ENCODE measurements at regions not wholly inside any gene's neighbourhood (a gene's known extent, or its start where the extent isn't known, plus 50 kb on each side); places are given as distances from the start of the nearest gene placed in this dataset.
"Not testable (repeated sequence)": the region's sequence is repeated elsewhere in the genome, so short reads cannot be mapped to it uniquely, and the experiment has no call there.

DNA sequence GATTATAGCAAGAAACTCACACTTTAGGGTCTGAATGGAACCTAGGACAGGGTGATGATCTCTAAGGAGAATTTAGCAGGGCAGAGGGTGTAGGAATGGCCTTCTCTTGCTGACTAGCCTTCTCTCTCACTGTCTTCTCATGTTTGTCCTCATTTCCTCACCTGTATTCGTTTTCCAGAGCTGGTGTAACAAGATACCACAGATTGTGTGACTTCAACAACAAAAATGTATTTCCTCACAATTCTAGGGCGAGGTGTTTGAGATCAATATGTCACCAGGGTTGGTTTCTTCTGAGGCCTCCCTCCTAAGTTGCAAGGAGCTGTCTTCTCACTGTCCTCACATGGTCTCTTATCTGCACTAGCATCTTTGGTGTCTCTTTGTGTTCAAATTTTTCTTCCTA lies 177.9 kb upstream of the C1orf87 start:
- H3K36me3 Mint-ChIP-seq (ENCODE audit: unreplicated experiment), result peaks cover 1% of the 10 kb centered on the region
- no peaks in the 10 kb centered on the region for H3K27me3 Mint-ChIP-seq (ENCODE audit: unreplicated experiment)
- no peak overlapping the region for H3K27ac Mint-ChIP-seq (ENCODE audit: unreplicated experiment)
- no peaks in the 10 kb centered on the region for H3K9me3 Mint-ChIP-seq (ENCODE audit: unreplicated experiment)
- TF ChIP-seq CTCF (IDR thresholded peaks at IDR 0.05; ENCODE audit: partially characterized antibody, unreplicated experiment), result no peak
- H3K4me3 Mint-ChIP-seq (ENCODE audit: unreplicated experiment), result no peak overlapping the region
- DNase-seq, result no peak
- no peaks in the 10 kb centered on the region for H3K4me1 Mint-ChIP-seq (ENCODE audit: low read depth, unreplicated experiment)

DNA sequence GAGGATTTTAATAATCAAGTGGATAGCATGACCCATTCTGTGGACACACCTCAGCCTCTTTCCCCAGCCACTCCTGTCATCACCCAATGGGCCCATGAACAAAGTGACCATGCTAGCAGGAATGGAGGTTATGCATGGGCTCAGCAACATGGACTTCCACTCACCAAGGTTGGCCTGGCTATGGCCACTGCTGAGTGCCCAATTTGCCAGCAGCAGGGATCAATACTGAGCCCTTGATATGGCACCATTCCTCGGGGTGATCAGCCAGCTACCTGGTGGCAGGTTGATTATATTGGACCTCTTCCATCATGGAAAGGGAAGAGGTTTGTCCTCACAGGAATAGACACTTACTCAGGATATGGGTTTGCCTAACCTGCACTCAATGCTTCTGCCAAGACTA lies 173.9 kb upstream of the C1orf87 start:
- H3K36me3 Mint-ChIP-seq (ENCODE audit: unreplicated experiment); DNase-seq; H3K27ac Mint-ChIP-seq (ENCODE audit: unreplicated experiment); H3K4me3 Mint-ChIP-seq (ENCODE audit: unreplicated experiment); H3K27me3 Mint-ChIP-seq (ENCODE audit: unreplicated experiment); H3K9me3 Mint-ChIP-seq (ENCODE audit: unreplicated experiment); H3K4me1 Mint-ChIP-seq (ENCODE audit: low read depth, unreplicated experiment): not testable (repeated sequence)

- Mint-ChIP-seq H3K27ac (ENCODE audit: unreplicated experiment) (no peak overlapping the region), H3K9me3 (ENCODE audit: unreplicated experiment) (no peaks in the 10 kb centered on the region), H3K36me3 (ENCODE audit: unreplicated experiment) (peaks cover 4% of the 10 kb centered on the region), H3K4me1 (ENCODE audit: low read depth, unreplicated experiment) (no peaks in the 10 kb centered on the region), H3K27me3 (ENCODE audit: unreplicated experiment) (no peaks in the 10 kb centered on the region), H3K4me3 (ENCODE audit: unreplicated experiment) (no peak overlapping the region)
- no peak for DNase-seq
- TF ChIP-seq CTCF (IDR thresholded peaks at IDR 0.05; ENCODE audit: partially characterized antibody, unreplicated experiment), result no peak
Observed at GRCh38 chr1:60245324-60245723, 171.8 kb upstream of the C1orf87 start.

DNA sequence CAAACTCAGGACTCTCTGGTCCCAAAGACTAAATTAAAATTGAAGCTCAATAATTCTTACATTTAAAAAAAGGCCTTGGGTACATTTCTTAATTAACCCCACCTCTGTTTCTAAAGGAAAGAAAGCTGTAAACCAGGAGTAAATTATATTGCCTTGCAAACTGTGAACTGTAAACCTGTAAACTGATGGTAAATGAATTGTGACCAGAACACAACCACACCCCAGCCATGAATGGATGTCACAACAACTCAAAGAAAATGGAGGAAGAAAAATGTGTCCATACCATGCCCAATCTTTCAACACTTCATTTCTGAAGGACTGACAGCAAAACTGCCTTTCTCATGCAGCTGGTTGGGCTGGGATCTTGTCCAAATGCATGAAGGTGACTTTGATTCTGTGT lies 171.3 kb upstream of the C1orf87 start:
- no peak for DNase-seq
- Mint-ChIP-seq H3K27ac (ENCODE audit: unreplicated experiment) (no peak overlapping the region), H3K4me3 (ENCODE audit: unreplicated experiment) (no peak overlapping the region), H3K27me3 (ENCODE audit: unreplicated experiment) (no peaks in the 10 kb centered on the region), H3K4me1 (ENCODE audit: low read depth, unreplicated experiment) (no peaks in the 10 kb centered on the region), H3K36me3 (ENCODE audit: unreplicated experiment) (peaks cover 4% of the 10 kb centered on the region), H3K9me3 (ENCODE audit: unreplicated experiment) (no peaks in the 10 kb centered on the region)
- TF ChIP-seq CTCF (IDR thresholded peaks at IDR 0.05; ENCODE audit: partially characterized antibody, unreplicated experiment), result no peak

- no peak for TF ChIP-seq CTCF (IDR thresholded peaks at IDR 0.05; ENCODE audit: partially characterized antibody, unreplicated experiment)
- Mint-ChIP-seq H3K27ac (ENCODE audit: unreplicated experiment) (no peak overlapping the region), H3K4me1 (ENCODE audit: low read depth, unreplicated experiment) (peaks cover 15% of the 10 kb centered on the region), H3K27me3 (ENCODE audit: unreplicated experiment) (no peaks in the 10 kb centered on the region), H3K4me3 (ENCODE audit: unreplicated experiment) (no peak overlapping the region), H3K9me3 (ENCODE audit: unreplicated experiment) (no peaks in the 10 kb centered on the region), H3K36me3 (ENCODE audit: unreplicated experiment) (no peaks in the 10 kb centered on the region)
- no peak for DNase-seq
Observed at GRCh38 chr1:60235275-60235674, 161.7 kb upstream of the C1orf87 start.

DNA sequence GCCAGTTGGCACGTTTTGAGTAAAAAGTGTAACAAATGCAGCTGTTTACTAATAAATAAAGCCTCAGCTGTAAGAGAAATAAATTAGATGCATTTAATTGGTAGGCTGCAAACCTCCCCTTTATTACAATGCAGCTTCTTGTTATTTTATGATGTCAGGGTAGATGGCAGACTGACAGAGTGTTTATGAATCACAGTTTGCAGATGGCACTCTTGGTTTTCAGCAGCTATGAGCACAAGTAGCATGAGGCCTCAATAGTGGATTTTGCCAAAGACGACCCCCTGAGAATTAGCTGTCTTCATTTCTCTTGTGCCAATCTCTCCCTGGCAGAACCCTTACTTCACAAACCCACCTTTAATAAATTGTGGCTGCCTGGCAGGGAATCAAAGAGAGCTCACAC lies 161.2 kb upstream of the C1orf87 start:
- DNase-seq, result no peak

More for the DNA sequence above, 161.2 kb upstream of the C1orf87 start:
- no peaks in the 10 kb centered on the region for H3K27me3 Mint-ChIP-seq (ENCODE audit: unreplicated experiment)
- no peaks in the 10 kb centered on the region for H3K36me3 Mint-ChIP-seq (ENCODE audit: unreplicated experiment)
- peaks cover 2% of the 10 kb centered on the region for H3K9me3 Mint-ChIP-seq (ENCODE audit: unreplicated experiment)
- no peak overlapping the region for H3K27ac Mint-ChIP-seq (ENCODE audit: unreplicated experiment)
- no peak for TF ChIP-seq CTCF (IDR thresholded peaks at IDR 0.05; ENCODE audit: partially characterized antibody, unreplicated experiment)
- H3K4me1 Mint-ChIP-seq (ENCODE audit: low read depth, unreplicated experiment), result peaks cover 19% of the 10 kb centered on the region
- H3K4me3 Mint-ChIP-seq (ENCODE audit: unreplicated experiment), result no peak overlapping the region

Measured in glutamatergic neuron (in vitro differentiated cells).